Smooth muscle cell (in vitro differentiated cells): ENCODE measurements at regions not wholly inside any gene's neighbourhood (a gene's known extent, or its start where the extent isn't known, plus 50 kb on each side); places are given as distances from the start of the nearest gene placed in this dataset.

Experiments used
- DNase-seq: peaks from one replicate; lab custom pipeline; 2025; ENCODE audit not compliant: unreplicated experiment; lab: John Stamatoyannopoulos, UW
- H2AFZ ChIP-seq: fragments of 200-600 bp; sonication (generic); 2 replicates; pipeline ENCODE4 v1.6.0; 2016; ENCODE audit warnings: antibody characterized with exemption, low read depth, mild to moderate bottlenecking
- H3F3A ChIP-seq: fragments of 200-600 bp; sonication (generic); 2 replicates; pipeline ENCODE4 v1.6.0; 2017; ENCODE audit warnings: antibody characterized with exemption, low read depth
- H3K27ac ChIP-seq: fragments of 200-600 bp; sonication (generic); 2 replicates; pipeline ENCODE4 v1.5.1; 2016; ENCODE audit warnings: low read depth, mild to moderate bottlenecking
- H3K27me3 ChIP-seq: fragments of 200-600 bp; sonication (generic); 2 replicates; pipeline ENCODE4 v1.6.1; 2016; ENCODE audit warnings: low read depth, mild to moderate bottlenecking
- H3K36me3 ChIP-seq: fragments of 200-600 bp; sonication (generic); 2 replicates; pipeline ENCODE4 v1.5.1; 2016; ENCODE audit warnings: low read depth
- H3K4me1 ChIP-seq: fragments of 200-600 bp; sonication (generic); 2 replicates; pipeline ENCODE4 v1.5.1; 2016; ENCODE audit warnings: low read depth
- H3K4me2 ChIP-seq: fragments of 200-600 bp; sonication (generic); 2 replicates; pipeline ENCODE4 v1.6.0; 2016; ENCODE audit warnings: mild to moderate bottlenecking
- H3K4me3 ChIP-seq: fragments of 200-600 bp; sonication (generic); 2 replicates; pipeline ENCODE4 v1.5.1; 2016; ENCODE audit warnings: mild to moderate bottlenecking
- H3K79me2 ChIP-seq: fragments of 200-600 bp; sonication (generic); 2 replicates; pipeline ENCODE4 v1.6.0; 2016; ENCODE audit warnings: low read depth, mild to moderate bottlenecking
- H3K9ac ChIP-seq: fragments of 200-600 bp; sonication (generic); 2 replicates; pipeline ENCODE4 v1.6.0; 2016; ENCODE audit warnings: low read depth
- H3K9me3 ChIP-seq: fragments of 200-600 bp; sonication (generic); replicated peaks from 2 replicates; pipeline ENCODE4 v1.5.1; 2016; ENCODE audit warnings: low read depth
- H4K20me1 ChIP-seq: fragments of 200-600 bp; sonication (generic); 2 replicates; pipeline ENCODE4 v1.6.0; 2016; ENCODE audit warnings: low read depth
- CTCF ChIP-seq: fragments of 200-600 bp; sonication (generic); IDR thresholded peaks from 2 replicates; pipeline ENCODE4 v1.5.1; 2017; ENCODE audit warnings: borderline replicate concordance, mild to moderate bottlenecking, antibody characterized with exemption; ENCODE audit not compliant: insufficient read depth, poor library complexity, severe bottlenecking
- WGBS: methylation state at CpG from one replicate; pipeline ENCODE4 v1.1.7; 2016; ENCODE audit warnings: low lambda C conversion rate; 5-methylcytosine and 5-hydroxymethylcytosine counted together

DNA sequence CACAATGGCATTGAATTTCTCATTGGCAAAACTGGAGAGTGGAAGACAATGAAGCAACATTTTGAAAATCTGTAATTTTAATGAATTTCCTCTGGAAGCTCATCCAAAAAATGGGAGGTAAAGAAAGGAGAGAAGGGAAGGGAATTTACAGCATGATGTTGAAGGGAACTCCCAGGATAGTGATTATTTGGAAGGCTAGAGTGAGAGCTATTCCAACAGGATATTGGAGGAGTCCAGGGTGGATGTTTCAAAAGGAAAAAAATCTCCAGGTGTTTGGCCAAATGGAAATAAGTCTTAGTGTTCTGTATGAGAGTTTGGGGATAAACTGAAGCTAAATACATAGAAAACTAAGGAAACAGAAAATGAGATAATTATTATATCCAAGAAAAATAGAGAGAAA lies 106.2 kb downstream of the IZUMO3 start:
- Histone ChIP-seq H2AFZ (no peak overlapping the region), H3K4me3 (no peak overlapping the region), H3K27ac (no peak overlapping the region), H3K4me2 (no peak overlapping the region), H3K9ac (no peak overlapping the region), H3K79me2 (no peaks in the 10 kb centered on the region), H3K4me1 (no peaks in the 10 kb centered on the region), H3K9me3 (peaks cover 6% of the 10 kb centered on the region), H3K36me3 (no peaks in the 10 kb centered on the region), H3K27me3 (no peaks in the 10 kb centered on the region), H3F3A (no peaks in the 10 kb centered on the region), H4K20me1 (no peaks in the 10 kb centered on the region)
- DNase-seq = no peak
- no peak for TF ChIP-seq CTCF

DNA sequence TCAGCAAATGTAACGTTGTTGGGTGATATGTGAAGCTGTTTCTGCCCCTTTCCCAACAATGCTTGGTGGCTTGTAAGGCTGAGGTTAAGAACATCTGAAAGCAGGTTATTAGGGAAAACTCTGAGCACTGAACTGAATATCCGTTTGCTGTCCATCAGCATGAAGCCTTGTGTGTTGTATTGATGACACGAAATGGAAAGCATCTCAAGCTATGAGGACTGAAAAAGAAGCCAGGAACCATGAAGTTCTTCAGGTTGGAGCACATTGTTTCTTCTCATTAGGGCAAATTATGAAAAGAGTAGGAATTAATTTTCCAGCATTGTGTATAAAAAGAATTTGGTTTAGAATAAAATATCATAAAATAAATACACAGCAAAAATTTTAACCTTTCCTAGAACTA lies 106.8 kb downstream of the IZUMO3 start:
- H3K4me2 ChIP-seq = no peak overlapping the region
- DNase-seq = no peak
- no peak overlapping the region for H3K27ac ChIP-seq
- no peaks in the 10 kb centered on the region for H3F3A ChIP-seq
- H3K36me3 ChIP-seq = no peaks in the 10 kb centered on the region
- peaks cover 6% of the 10 kb centered on the region for H3K9me3 ChIP-seq
- H3K4me3 ChIP-seq = no peak overlapping the region
- TF ChIP-seq CTCF = no peak
- H2AFZ ChIP-seq = no peak overlapping the region
- H3K9ac ChIP-seq = no peak overlapping the region
- H3K27me3 ChIP-seq = no peaks in the 10 kb centered on the region
- no peaks in the 10 kb centered on the region for H3K79me2 ChIP-seq
- WGBS = 93% methylated on average over 3 of the region's 3 CpGs
- H4K20me1 ChIP-seq = no peaks in the 10 kb centered on the region
- H3K4me1 ChIP-seq = no peaks in the 10 kb centered on the region

GRCh38 chr9:24436761-24437160 lies 108.9 kb downstream of the IZUMO3 start:
- no peak for TF ChIP-seq CTCF
- H3K27me3 ChIP-seq = no peaks in the 10 kb centered on the region
- DNase-seq = no peak
- no peak overlapping the region for H3K9ac ChIP-seq
- no peaks in the 10 kb centered on the region for H3K36me3 ChIP-seq
- no peaks in the 10 kb centered on the region for H3F3A ChIP-seq
- 64% methylated on average over 1 of the region's 1 CpG for WGBS
- H3K79me2 ChIP-seq = no peaks in the 10 kb centered on the region
- H4K20me1 ChIP-seq = no peaks in the 10 kb centered on the region
- H3K4me2 ChIP-seq = no peak overlapping the region
- no peak overlapping the region for H3K27ac ChIP-seq
- no peak overlapping the region for H3K4me3 ChIP-seq
- no peaks in the 10 kb centered on the region for H3K4me1 ChIP-seq
- H3K9me3 ChIP-seq = peaks cover 6% of the 10 kb centered on the region
- H2AFZ ChIP-seq = no peak overlapping the region

- H3K27me3 ChIP-seq = no peaks in the 10 kb centered on the region
- H3K4me1 ChIP-seq = no peaks in the 10 kb centered on the region
- no peak overlapping the region for H3K4me2 ChIP-seq
- DNase-seq = no peak
- no peaks in the 10 kb centered on the region for H3F3A ChIP-seq
- no peak overlapping the region for H3K27ac ChIP-seq
- no peak overlapping the region for H2AFZ ChIP-seq
- H3K36me3 ChIP-seq = no peaks in the 10 kb centered on the region
- no peaks in the 10 kb centered on the region for H4K20me1 ChIP-seq
- TF ChIP-seq CTCF = no peak
- no peaks in the 10 kb centered on the region for H3K79me2 ChIP-seq
- 75% methylated on average over 1 of the region's 1 CpG for WGBS
- H3K9ac ChIP-seq = no peak overlapping the region
- H3K9me3 ChIP-seq = peaks cover 6% of the 10 kb centered on the region
- no peak overlapping the region for H3K4me3 ChIP-seq
Observed at GRCh38 chr9:24434183-24434582, 111.5 kb downstream of the IZUMO3 start.
